HG03064 (cell line): ENCODE measurements at regions not wholly inside any gene's neighbourhood (a gene's known extent, or its start where the extent isn't known, plus 50 kb on each side); places are given as distances from the start of the nearest gene placed in this dataset.
"Not testable (repeated sequence)": the region's sequence is repeated elsewhere in the genome, so short reads cannot be mapped to it uniquely, and the experiment has no call there.

Experiments
- ATAC-seq: cut with Tn5 transposase; IDR thresholded peaks from one replicate; pipeline ENCODE4 v1.9.1; 2021; ENCODE audit warnings: low read depth; ENCODE audit not compliant: unreplicated experiment

GRCh38 chr18:56490942-56491341 lies 147.4 kb downstream of the TXNL1 start:
- no peak for ATAC-seq

GRCh38 chr18:56489893-56490292 lies 148.5 kb downstream of the TXNL1 start:
- no peak for ATAC-seq

GRCh38 chr18:56488739-56489138 lies 149.7 kb downstream of the TXNL1 start:
- no peak for ATAC-seq

GRCh38 chr18:56487801-56488200 lies 150.6 kb downstream of the TXNL1 start:
- no peak for ATAC-seq

- ATAC-seq = no peak
Measured at GRCh38 chr18:56483386-56483785, 155.0 kb downstream of the TXNL1 start.

GRCh38 chr18:56482813-56483212 lies 155.6 kb downstream of the TXNL1 start:
- ATAC-seq = not testable (repeated sequence)

GRCh38 chr18:56481751-56482150 lies 156.6 kb downstream of the TXNL1 start:
- ATAC-seq = no peak

GRCh38 chr18:56479841-56480240 lies 158.6 kb downstream of the TXNL1 start:
- no peak for ATAC-seq

GRCh38 chr18:56475250-56475649 lies 163.1 kb downstream of the TXNL1 start:
- ATAC-seq = no peak

- no peak for ATAC-seq
Measured at GRCh38 chr18:56473400-56474024, 164.9 kb downstream of the TXNL1 start.

- ATAC-seq = no peak
Measured at GRCh38 chr18:56470406-56471351, 167.7 kb downstream of the TXNL1 start.

- no peak for ATAC-seq
Measured at GRCh38 chr18:56469582-56469981, 168.8 kb downstream of the TXNL1 start.

GRCh38 chr18:56468396-56468795 lies 170.0 kb downstream of the TXNL1 start:
- no peak for ATAC-seq

GRCh38 chr18:56462276-56462675 lies 176.1 kb downstream of the TXNL1 start:
- ATAC-seq = no peak

- no peak for ATAC-seq
Measured at GRCh38 chr18:56461151-56461550, 177.2 kb downstream of the TXNL1 start.

- no peak for ATAC-seq
Measured at GRCh38 chr18:56460581-56460980, 177.8 kb downstream of the TXNL1 start.

GRCh38 chr18:56458770-56459712 lies 179.4 kb downstream of the TXNL1 start:
- no peak for ATAC-seq

GRCh38 chr18:56455874-56456273 lies 182.5 kb downstream of the TXNL1 start:
- no peak for ATAC-seq

- no peak for ATAC-seq
Measured at GRCh38 chr18:56455141-56455540, 183.3 kb downstream of the TXNL1 start.

GRCh38 chr18:56453631-56454030 lies 184.8 kb downstream of the TXNL1 start:
- no peak for ATAC-seq

GRCh38 chr18:56451188-56451587 lies 187.2 kb downstream of the TXNL1 start:
- ATAC-seq = no peak
